ENCODE measurements at regions not wholly inside any gene's neighbourhood (a gene's known extent, or its start where the extent isn't known, plus 50 kb on each side); places are given as distances from the start of the nearest gene placed in this dataset.

DNA sequence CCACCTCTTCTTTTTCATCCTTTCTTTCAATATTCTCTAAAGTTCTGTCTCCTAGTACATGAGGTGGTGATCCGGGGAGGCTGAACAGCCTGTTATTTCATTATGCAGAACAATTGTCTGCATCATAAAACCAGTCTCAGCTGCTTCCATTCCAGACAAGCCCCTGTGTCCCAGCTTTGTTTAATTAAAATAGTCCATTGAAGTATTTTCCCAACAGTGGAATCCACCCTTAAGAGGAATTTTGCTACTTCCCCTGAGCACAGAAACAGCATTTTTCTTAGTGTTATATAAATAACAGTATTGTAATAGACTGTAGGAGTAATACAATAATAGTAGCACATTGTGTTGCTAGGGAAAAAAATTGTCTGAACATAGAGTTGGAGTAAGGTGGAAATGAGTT is 395.4 kb upstream of the TCF4 start:
- Histone ChIP-seq H3K9me3 (0 out of 3 replicates have a peak, but pooled peaks cover 4% of the 10 kb centered on the region), H3K4me1 (no peaks in the 10 kb centered on the region), H3K27ac (no peak overlapping the region), H3K4me2 (no peak overlapping the region), H3K4me3 (no peak overlapping the region)
- ChIA-PET POLR2A (no interaction called here), CTCF (no interaction called here)
- FAIRE-seq (no peak), ATAC-seq (no peak), DNase-seq (ENCODE audit: low read depth in 1 of 2, low spot score in 1 of 2) (no peak)
- TF ChIP-seq MAZ (IDR thresholded peaks at IDR 0.05; ENCODE audit: borderline replicate concordance, low read depth, low read length) (no peak), POLR2A (IDR thresholded peaks at IDR 0.05; ENCODE audit: low read length) (no peak), ZFP36 (IDR thresholded peaks at IDR 0.05; ENCODE audit: borderline replicate concordance, partially characterized antibody) (no peak), POLR2AphosphoS2 (conservative IDR thresholded peaks at IDR 0.05; ENCODE audit: low read length) (no peak), EHF (CRISPR knock-in tag; IDR thresholded peaks at IDR 0.05) (no peak), RNF2 (IDR thresholded peaks at IDR 0.05; ENCODE audit: borderline replicate concordance, low read depth) (no peak), CBX8 (IDR thresholded peaks at IDR 0.05) (no peak), MYC (IDR thresholded peaks at IDR 0.05; ENCODE audit: borderline replicate concordance, low read length) (no peak), SREBF2 (IDR thresholded peaks at IDR 0.05) (no peak), ZSCAN20 (CRISPR knock-in tag; IDR thresholded peaks at IDR 0.05) (no peak), RCOR1 (IDR thresholded peaks at IDR 0.05; ENCODE audit: low read depth, low read length) (no peak), CHD4 (IDR thresholded peaks at IDR 0.05; ENCODE audit: borderline replicate concordance) (no peak), MAFK (IDR thresholded peaks at IDR 0.05; ENCODE audit: partially characterized antibody) (no peak), CEBPB (IDR thresholded peaks at IDR 0.05) (no peak), HOXB5 (CRISPR knock-in tag; IDR thresholded peaks at IDR 0.05) (no peak), ZC3H11A (IDR thresholded peaks at IDR 0.05) (no peak)
- TF ChIP-seq, protein P1, sequence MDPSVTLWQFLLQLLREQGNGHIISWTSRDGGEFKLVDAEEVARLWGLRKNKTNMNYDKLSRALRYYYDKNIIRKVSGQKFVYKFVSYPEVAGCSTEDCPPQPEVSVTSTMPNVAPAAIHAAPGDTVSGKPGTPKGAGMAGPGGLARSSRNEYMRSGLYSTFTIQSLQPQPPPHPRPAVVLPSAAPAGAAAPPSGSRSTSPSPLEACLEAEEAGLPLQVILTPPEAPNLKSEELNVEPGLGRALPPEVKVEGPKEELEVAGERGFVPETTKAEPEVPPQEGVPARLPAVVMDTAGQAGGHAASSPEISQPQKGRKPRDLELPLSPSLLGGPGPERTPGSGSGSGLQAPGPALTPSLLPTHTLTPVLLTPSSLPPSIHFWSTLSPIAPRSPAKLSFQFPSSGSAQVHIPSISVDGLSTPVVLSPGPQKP (IDR thresholded peaks at IDR 0.05; ENCODE audit: low read depth, low read length), result no peak
- TF ChIP-seq, protein P2, sequence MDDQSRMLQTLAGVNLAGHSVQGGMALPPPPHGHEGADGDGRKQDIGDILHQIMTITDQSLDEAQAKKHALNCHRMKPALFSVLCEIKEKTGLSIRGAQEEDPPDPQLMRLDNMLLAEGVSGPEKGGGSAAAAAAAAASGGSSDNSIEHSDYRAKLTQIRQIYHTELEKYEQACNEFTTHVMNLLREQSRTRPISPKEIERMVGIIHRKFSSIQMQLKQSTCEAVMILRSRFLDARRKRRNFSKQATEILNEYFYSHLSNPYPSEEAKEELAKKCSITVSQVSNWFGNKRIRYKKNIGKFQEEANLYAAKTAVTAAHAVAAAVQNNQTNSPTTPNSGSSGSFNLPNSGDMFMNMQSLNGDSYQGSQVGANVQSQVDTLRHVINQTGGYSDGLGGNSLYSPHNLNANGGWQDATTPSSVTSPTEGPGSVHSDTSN (IDR thresholded peaks at IDR 0.05), result no peak
- TF ChIP-seq, protein P3, sequence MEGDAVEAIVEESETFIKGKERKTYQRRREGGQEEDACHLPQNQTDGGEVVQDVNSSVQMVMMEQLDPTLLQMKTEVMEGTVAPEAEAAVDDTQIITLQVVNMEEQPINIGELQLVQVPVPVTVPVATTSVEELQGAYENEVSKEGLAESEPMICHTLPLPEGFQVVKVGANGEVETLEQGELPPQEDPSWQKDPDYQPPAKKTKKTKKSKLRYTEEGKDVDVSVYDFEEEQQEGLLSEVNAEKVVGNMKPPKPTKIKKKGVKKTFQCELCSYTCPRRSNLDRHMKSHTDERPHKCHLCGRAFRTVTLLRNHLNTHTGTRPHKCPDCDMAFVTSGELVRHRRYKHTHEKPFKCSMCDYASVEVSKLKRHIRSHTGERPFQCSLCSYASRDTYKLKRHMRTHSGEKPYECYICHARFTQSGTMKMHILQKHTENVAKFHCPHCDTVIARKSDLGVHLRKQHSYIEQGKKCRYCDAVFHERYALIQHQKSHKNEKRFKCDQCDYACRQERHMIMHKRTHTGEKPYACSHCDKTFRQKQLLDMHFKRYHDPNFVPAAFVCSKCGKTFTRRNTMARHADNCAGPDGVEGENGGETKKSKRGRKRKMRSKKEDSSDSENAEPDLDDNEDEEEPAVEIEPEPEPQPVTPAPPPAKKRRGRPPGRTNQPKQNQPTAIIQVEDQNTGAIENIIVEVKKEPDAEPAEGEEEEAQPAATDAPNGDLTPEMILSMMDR (IDR thresholded peaks at IDR 0.05), result no peak
- 42% methylated on average over 1 of the region's 1 CpG for WGBS (ENCODE audit: missing lambda C conversion rate)

DNA sequence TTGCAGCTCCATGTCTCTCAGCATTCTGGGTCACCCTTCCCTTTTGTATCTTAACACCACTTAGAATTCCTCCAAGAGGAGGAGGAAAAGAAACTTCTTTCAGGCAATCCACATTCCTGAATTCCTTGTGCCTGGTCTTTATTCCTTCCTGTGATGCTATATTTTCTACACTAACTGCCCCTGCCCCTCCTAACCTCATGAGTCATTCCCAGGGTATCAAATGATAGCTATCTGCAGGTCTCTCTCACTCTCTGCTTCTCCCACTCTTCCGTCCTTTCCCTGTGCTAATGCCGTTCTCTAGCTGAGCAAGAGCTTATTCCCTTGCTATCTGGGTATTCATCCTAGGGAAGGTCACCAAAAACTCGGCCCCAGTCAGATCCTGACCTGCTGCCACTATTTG is 395.0 kb upstream of the TCF4 start:
- Histone ChIP-seq H3K4me3 (no peak overlapping the region), H3K27ac (no peak overlapping the region), H3K9me3 (0 out of 3 replicates have a peak, but pooled peaks cover 4% of the 10 kb centered on the region), H3K4me1 (no peaks in the 10 kb centered on the region), H3K4me2 (no peak overlapping the region)
- 11% methylated on average over 3 of the region's 3 CpGs for WGBS (ENCODE audit: missing lambda C conversion rate)
- ATAC-seq (no peak), FAIRE-seq (no peak), DNase-seq (ENCODE audit: low read depth in 1 of 2, low spot score in 1 of 2) (no peak)
- POLR2A ChIA-PET, result no interaction called here
- TF ChIP-seq HDAC2 (IDR thresholded peaks at IDR 0.05) (no peak), SMC3 (IDR thresholded peaks at IDR 0.05) (no peak), NFE2L2 (conservative IDR thresholded peaks at IDR 0.05; ENCODE audit: low read length) (no peak), RFX5 (IDR thresholded peaks at IDR 0.05) (no peak), HOXB5 (CRISPR knock-in tag; IDR thresholded peaks at IDR 0.05) (no peak), ZNF302 (CRISPR knock-in tag; IDR thresholded peaks at IDR 0.05) (no peak), CEBPB (IDR thresholded peaks at IDR 0.05) (no peak), RARB (CRISPR knock-in tag; IDR thresholded peaks at IDR 0.05) (no peak), NPAS2 (CRISPR knock-in tag; IDR thresholded peaks at IDR 0.05; ENCODE audit: borderline replicate concordance) (no peak)
- TF ChIP-seq, protein P4, sequence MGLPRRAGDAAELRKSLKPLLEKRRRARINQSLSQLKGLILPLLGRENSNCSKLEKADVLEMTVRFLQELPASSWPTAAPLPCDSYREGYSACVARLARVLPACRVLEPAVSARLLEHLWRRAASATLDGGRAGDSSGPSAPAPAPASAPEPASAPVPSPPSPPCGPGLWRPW (IDR thresholded peaks at IDR 0.05), result no peak
- TF ChIP-seq, protein P5, sequence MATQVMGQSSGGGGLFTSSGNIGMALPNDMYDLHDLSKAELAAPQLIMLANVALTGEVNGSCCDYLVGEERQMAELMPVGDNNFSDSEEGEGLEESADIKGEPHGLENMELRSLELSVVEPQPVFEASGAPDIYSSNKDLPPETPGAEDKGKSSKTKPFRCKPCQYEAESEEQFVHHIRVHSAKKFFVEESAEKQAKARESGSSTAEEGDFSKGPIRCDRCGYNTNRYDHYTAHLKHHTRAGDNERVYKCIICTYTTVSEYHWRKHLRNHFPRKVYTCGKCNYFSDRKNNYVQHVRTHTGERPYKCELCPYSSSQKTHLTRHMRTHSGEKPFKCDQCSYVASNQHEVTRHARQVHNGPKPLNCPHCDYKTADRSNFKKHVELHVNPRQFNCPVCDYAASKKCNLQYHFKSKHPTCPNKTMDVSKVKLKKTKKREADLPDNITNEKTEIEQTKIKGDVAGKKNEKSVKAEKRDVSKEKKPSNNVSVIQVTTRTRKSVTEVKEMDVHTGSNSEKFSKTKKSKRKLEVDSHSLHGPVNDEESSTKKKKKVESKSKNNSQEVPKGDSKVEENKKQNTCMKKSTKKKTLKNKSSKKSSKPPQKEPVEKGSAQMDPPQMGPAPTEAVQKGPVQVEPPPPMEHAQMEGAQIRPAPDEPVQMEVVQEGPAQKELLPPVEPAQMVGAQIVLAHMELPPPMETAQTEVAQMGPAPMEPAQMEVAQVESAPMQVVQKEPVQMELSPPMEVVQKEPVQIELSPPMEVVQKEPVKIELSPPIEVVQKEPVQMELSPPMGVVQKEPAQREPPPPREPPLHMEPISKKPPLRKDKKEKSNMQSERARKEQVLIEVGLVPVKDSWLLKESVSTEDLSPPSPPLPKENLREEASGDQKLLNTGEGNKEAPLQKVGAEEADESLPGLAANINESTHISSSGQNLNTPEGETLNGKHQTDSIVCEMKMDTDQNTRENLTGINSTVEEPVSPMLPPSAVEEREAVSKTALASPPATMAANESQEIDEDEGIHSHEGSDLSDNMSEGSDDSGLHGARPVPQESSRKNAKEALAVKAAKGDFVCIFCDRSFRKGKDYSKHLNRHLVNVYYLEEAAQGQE (IDR thresholded peaks at IDR 0.05), result no peak
- TF ChIP-seq, protein P6, sequence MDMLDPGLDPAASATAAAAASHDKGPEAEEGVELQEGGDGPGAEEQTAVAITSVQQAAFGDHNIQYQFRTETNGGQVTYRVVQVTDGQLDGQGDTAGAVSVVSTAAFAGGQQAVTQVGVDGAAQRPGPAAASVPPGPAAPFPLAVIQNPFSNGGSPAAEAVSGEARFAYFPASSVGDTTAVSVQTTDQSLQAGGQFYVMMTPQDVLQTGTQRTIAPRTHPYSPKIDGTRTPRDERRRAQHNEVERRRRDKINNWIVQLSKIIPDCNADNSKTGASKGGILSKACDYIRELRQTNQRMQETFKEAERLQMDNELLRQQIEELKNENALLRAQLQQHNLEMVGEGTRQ (IDR thresholded peaks at IDR 0.05), result no peak
- TF ChIP-seq, protein P7, sequence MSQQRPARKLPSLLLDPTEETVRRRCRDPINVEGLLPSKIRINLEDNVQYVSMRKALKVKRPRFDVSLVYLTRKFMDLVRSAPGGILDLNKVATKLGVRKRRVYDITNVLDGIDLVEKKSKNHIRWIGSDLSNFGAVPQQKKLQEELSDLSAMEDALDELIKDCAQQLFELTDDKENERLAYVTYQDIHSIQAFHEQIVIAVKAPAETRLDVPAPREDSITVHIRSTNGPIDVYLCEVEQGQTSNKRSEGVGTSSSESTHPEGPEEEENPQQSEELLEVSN (IDR thresholded peaks at IDR 0.05; ENCODE audit: borderline replicate concordance, low read depth), result no peak
- CTCF ChIA-PET, result interaction anchor here (0.9 kb wide), 1 partner anchor 19 kb away, joined by 3 read pairs; no protein-coding TSS in a partner anchor
